Limb (tissue), 2 donors: ENCODE measurements at regions not wholly inside any gene's neighbourhood (a gene's known extent, or its start where the extent isn't known, plus 50 kb on each side); places are given as distances from the start of the nearest gene placed in this dataset.
A peak's percentile ranks its signal among the peaks of the same experiment; 100 is the strongest.
"Not testable (repeated sequence)": the region's sequence is repeated elsewhere in the genome, so short reads cannot be mapped to it uniquely, and the experiment has no call there.

Source experiments
- DNase-seq, 2 donors: peaks; one replicate each; pipeline ENCODE4 v3.0.0-alpha.2; 2016; ENCODE audit errors: extremely low spot score in 2 of 2

DNA sequence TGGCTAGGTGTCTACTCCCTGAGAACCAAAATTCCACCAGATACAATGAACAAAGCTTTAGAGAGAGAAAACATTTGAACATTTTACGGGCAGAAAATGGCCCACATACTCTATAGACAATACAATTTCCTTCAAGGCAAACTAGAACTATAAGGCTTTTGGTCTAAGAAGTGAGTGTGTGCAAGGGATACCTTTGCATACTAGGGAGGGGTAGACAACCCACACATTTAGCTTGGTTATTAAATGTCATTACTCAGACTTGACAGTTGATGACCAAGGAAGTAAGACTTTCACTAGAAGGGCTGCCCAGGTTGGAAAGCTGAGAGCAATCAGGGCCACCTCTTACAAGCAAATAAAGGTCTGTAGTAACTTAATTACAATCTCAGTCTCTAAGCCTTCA, 64.0 kb upstream of the PLEKHM1 start:
- not testable (repeated sequence) for DNase-seq

DNA sequence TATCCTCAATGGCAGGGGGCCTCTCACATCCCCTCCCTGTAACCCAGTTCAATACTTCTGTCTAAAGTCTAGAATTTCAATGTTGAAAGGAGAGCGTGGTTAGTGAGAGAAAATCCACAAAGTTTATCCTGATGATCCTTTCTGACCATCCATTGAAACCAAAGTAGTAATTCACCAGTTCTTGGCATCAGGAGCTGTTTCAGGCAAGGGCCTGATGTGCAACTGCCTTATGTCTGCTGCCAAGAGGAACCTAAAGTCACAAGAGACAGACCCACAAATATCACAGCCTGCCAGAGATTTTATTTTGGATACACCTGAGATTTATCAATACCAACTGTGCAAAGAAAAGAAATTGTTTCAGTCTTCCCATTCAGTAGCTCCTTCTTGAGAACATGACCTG, 68.3 kb upstream of the PLEKHM1 start:
- not testable (repeated sequence) for DNase-seq

DNA sequence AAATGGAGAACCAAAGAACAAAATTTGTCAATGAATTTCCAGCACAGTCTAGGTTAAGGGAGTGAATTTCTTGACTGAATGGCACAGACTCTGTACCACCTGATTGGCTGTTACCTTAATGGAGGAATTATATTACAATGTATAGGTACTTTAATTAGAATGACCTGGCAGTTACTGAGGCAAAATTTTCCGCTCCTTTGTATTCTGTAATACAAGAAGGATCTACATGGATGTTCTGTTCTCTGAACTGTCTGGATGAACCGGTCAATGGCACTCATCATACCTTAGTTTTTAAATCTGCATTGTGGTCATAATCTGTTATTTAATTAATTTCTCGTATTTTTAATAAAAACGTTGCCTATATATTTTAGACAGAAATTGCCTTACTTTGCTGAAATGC, 72.3 kb upstream of the PLEKHM1 start:
- DNase-seq = not testable (repeated sequence)

DNA sequence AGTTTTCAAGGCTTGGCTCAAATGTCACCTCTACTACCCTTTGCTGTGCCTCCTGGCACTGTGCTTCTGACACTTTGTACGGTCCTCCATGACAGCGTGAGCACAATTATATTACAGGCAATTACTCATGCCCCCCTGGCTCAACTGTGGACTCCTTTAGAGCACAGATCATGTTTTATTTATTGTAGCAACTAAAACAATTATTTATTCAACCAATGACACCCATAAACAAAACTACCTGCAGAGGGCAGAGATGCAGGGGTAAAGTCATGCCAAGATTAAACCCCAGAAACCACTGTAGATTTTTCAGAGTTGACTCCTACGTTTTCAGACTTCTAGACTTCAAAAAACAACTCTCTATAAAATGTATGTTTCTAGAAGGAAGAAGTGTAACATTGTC, 72.8 kb upstream of the PLEKHM1 start:
- not testable (repeated sequence) for DNase-seq

DNA sequence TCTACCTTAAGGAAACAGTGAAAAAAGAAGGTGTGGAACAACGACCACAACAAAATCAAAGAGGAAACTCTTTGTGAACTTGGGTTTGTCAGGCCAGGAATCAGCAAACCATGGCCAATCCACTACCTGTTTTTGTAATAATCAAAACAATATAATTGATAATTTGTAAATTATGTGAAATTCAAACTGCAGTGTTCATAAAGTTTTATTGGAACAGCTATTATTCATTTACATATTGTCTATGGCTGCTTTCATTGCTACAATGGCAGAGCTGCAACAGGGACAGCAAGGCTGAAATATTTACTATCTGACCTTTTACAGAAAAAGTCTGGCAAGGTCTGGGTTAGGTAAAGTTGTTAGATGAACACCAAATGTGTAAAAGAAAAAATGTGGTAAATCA, 77.8 kb upstream of the PLEKHM1 start:
- not testable (repeated sequence) for DNase-seq

DNA sequence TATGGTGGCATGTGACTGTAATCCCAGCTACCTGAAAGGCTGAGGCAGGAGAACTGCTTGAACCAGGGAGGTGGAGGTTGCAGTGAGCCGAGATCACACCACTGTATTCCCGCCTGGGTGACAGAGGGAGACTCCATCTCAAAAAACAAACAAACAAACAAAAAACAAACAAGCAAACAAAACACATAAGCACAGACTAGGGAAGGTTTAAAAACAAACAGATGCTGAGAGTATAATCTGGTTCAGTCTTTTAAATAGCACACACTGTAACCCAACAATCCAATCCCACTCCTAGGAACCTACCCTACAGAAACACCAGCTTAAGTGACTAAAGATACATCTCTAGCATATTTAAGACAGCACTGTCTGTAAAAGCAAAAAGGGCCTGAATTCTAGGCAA, 82.8 kb upstream of the PLEKHM1 start:
- not testable (repeated sequence) for DNase-seq

DNA sequence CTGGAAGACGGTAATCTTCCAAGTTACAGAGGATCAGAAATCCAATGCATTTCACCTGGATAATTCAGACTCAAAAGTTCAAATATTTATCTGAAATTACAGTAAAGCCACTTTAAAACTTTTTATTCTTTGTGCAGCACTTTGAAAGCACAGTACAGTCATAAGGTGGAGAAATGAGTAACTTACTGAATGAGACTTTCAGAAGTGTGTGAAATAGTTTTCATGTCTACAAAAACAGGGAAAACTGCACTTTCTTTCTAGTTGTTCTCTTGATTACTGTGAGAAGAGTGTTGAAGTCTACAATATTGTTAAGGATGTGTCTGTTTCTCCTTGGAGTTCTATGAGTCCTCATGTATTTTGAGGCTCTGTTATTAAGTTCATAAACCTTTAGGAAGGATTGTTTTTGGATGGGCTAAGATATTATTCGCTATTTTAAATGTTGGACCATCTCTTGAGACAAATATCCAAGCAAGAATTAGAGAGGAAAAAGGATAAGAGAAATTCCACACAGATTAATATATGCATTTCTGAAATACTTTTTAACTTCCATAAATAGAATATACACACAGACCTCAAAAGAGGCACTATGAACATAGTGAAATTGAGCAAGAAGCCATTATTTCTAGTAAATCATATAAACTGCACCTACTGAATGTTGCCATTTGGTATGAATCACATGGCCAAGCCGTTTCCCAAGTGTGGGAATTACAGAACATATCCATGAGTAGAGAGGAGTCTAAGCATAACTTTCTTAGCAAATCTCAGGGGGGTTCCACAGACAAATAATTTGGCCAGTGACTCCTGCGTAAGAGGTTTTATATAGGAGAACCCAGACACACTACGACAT, 83.6 kb upstream of the PLEKHM1 start:
- DNase-seq = no peak

DNA sequence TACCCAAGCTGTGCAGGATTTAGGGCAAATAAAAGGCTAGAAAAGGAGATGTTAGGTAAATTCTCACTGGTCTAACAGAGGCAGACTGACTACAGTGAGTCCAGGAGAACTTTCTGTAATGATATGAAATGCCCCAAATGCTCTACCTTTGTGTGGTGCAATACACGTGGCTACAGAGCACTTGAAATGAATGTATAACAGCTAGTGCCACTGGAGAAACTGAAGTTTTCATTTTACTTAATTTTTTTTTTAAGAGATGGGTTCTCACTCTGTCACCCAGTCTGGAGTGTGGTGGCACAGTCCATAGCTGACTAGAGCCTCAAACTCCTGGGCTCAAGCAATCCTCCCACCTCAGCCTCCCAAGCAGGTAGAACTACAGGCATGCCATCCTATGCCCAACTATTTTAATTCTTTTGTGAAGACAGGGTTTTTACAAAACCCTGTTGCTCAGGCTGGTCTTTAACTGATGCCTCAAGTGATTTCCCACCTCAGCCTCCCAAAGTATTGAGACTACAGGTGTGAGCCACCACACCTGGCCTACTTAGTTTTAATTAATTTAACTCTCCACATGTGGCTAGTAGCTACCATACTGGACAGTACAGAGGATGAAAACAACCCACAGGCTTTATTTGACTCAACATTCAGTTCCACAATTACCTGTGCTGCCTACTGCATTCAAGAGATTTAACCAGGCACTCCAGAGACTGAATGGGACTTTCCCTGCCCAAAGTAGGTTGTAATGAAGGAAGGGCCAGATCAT, 84.8 kb upstream of the PLEKHM1 start:
- no peak for DNase-seq

DNA sequence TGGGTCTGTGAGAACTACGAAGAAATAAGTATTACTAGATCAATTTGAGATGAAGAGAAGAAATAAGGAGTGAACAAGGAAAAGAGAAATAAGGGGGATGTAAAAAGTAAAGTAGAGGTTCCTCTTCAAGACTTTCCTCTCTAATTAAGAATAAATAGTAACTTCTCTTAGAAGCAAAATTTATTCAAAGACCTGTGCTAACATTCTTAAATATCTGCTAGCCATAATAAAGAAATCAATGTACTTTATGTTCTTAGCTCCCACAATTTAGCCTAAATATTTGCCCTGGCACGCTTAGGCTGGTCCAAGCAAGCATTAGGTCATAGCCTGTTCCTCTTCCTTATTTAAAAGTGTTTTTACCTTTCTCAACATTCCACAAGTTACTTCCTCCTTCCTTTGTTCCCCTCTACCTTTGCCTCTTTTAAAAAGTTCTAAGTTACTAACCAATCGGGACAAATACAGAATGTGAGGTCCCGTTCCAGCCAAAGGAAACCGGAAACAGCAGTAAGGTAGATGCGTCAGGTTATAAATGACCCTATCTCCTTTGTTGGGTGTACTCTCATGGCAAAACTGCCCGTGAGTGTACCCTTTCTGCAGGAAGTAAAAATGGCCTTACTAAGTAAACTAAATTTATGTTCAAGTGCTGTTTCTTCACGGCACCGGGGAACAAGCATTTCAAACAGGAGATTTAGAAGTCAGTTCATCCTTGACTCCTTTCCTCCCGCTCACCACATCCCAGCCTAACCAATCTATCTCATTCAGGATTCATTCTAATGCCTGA, 86.2 kb upstream of the PLEKHM1 start:
- DNase-seq = not testable (repeated sequence)

DNA sequence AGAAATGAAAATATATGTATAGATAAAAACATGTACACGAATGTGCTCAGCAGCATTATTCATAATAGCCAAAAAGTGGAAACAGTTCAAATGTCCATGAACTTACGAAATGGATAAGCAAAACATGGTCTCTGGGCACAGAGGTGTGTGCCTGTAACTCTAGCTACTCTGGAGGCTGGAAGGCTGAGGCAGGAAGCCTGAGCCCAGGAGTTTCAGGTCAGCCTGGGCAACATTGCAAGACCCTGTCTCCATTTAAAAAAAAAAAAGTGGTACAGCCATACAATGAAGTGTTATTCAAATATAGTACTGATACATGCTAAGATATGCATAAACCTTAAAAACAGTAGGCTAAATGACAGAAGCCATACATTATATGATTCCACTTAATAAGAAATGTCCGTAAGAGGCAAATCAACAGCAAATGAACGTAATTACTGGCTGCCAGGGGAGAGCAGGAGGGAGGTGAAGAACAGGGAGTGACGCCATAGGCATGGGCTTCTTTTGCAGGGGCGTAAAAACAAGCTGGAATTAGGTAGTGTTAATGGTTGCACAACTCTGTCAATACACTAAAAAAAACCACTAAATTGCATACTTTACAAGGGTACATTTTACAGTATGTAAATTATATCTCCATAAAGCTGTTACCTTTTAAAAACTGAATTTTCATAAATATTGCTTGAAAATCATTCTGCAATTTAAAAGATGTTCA, 87.2 kb upstream of the PLEKHM1 start:
- DNase-seq = no peak

DNA sequence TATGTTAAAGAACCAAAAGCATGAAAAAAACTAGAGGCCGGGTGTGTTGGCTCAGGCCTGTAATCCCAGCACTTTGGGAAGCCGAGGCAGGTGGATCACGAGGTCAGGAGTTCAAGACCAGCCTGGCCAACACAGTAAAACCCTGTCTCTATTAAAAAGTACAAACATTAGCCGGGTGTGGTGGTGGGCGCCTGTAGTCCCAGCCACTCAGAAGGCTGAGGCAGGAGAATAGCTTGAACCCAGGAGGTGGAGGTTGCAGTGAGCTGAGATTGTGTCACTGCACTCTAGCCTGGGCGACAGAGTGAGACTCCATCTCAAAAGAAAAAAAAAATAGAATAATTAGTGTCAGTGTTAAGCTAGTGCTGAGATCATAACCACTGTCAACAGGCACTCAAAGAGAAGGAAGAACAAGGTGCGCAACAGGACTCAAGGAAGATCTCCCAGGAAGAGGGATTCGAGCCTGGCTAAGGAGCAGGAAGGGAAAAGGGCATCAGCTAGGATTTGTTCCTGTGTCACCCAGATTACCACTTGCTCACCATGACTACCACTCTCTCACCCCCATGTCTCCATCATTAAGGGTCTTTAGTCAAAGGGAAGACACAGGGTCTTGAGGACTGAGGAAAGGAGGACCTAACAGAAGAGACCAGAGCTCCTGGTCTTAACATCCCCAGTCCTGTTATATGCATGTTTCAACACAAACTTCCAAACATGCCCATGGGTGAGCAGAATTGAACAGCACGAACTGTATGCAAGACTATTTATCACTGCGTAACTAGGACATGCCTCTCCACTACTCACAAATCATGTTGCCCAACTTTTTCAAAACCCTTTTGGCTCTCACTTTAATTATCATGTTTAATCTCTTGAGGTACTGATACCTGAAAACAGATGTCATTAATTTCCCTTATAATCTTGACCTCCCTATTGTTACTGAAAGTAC, 88.3 kb upstream of the PLEKHM1 start:
- DNase-seq = no peak

DNA sequence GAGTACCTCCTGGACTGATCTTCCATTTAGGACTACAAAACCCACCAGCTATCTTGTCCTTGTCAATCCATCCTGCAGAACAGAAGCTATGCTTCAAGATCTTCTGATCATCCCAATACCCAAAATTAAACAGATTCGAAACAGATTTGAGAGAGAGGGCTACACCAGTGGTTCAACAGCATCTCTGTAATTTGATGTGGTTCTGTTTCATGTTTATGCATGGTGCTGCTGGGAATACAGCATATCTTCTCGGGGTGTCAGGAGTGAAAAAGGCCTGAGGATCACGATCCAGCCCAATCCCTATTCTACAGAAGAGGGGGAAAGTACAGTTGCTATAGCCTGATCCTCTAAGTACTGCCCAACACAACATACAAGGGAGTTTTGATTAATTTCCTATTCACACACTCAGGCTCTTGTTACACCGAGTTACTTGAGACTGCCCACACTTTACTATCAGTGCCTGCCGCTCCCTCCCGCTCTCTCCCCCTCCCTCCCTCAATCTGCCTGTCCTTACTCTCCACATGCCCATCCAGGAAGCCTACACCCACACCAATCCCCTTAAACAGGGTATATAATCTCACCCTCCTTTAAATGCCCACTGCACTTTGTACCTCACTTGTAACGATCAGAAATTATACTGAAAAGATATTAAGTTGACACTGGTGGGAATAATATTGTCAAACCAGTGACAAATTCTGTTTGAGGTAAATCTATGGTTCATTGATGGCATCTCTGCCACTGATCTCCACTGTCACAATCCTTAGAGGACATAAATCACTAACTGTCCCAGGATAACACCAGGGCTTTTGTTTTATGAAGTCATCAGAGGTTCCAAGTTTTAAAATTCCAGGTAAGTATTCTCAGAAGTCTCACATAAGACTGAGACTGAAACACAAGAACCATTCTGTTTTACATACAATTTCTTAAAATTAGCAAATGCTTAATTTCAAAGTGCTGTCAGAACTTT, 89.3 kb upstream of the PLEKHM1 start:
- DNase-seq = no peak

DNA sequence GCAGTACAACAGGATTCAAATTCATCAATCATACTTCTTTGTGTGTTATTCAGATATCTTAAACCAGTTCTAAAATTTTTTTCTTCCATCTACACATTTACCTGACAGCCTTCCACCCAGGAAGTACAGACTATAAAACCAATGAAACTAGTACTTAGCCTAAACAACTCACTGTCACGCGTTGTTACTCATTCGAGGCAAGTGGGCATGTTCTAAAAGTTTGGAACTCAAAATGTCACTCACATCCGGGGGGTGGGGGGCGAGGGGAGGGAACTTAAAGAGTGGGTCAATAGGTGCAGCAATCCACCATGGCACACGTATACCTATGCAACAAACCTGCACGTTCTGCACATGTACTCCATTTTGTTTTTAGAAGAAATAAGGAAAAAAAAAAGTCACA, 90.4 kb upstream of the PLEKHM1 start:
- DNase-seq = no peak

DNA sequence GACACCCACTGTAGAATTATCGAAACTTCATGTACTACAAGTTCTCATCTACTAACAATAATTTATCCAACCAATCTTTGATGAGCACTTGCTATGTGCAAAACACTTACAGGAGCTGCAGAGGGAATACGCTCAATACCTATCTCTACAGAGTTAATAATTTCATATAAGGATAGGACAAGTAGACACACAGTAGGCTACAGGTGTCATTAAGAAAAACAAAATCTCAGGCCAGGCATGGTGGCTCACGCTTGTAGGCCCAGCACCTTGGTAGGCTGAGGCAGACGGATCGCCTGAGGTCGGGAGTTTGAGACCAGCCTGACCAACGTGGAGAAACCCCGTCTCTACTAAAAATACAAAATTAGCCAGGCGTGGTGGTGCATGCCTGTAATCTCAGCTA, 91.3 kb upstream of the PLEKHM1 start:
- DNase-seq = no peak

DNA sequence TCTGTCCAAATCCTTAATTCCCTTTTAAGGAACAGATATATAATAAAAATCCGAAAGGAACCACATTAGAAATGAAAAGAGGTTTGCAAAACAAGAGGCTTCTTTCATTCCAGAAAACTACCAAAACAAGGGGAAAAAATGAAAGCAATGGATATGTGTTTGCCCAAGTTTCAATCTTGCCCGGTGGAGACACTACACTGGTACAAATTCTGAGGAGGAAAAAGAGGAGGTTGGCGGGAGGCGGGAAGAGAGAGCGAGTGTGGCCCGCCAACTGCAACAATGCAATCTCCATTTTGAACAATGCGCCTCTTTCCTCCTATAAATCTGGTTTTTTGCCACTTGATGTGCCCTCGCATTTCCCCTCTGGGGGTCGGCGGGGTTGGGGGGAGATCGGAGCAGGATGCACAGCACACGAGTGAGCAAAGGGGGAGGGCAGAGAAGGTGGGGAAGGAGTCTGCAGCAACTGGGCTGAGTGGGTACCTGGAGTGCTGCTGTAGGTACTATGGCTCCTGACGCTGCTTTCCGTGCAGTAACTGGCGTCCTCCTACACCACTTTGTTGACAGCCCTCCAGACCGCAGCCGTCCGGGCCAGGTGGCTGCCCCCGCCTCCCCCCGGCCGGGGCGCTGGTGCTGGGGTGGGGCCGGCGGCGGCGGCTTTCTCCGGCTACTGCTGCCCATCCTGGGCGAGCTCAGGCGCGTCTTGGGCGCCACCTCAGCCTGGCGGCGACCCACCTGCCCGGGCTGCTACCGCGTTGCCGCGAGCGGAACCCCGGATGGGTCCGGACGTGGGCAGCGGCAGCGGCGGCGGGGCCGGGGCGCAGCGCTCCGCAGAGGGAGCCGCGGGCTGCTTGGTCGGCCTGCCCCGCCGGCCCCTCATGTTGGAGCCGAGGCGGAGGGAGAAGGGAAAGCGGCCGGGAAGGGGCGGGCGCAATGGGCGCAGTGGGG, 93.8 kb upstream of the PLEKHM1 start:
- peak; percentile 57 to 80 for DNase-seq

DNA sequence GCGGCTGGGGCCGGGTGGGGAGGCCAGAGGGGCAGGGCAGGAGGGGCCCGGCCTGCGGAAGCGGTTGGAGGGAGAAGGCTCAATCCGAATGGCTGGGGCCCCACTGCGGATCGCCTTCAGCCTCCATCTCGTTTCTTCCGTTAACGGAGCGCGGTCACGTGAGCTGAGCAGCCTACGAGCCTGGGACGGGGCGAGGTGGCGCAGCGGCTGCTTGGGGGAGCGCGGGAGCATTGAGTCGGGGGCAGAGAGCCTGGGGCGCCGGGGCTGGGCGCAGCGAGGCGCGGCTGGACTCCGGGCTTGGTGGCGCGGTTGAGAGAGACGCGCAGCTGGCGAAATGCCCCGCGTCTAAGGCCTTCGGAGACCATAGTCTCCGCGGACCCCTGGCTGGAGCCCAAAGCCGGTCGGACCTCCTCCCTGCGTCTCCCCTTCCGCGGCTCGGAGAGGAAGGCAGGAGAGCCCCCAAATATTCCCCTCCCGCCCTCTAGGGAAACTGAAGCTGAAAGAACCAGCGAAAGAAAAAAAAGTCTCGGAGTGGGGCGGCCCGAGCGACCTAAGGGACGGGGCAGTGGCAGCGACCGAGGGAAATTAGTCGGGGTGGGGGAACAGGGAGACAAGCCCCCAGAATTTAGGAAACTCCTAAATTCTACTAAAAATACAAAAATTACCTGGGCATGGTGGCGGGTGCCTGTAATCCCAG, 94.7 kb upstream of the PLEKHM1 start:
- peak; percentile 80 to 88 for DNase-seq
